ENCODE measurements at regions not wholly inside any gene's neighbourhood (a gene's known extent, or its start where the extent isn't known, plus 50 kb on each side); places are given as distances from the start of the nearest gene placed in this dataset.

DNA sequence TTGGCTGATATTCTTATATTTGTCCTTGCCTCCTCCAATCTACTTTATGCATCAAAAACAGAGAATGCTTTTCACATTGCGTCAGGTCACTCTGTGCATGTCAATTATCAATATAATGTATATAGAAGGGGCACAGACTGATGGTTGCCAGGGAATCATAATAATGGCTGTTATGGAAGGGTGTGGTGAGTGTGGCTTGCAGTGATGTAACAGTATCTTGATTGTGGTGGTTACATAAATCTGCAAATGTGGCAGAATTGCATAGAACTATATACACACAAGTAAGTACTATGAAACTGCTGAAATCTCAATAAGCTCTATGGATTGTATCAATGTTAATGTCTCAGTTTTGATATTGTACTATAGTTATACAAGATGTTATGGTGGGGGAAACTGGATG, 228.6 kb downstream of the TJP1 start:
- H4K5ac ChIP-seq (ENCODE audit: insufficient read length, low read depth, low read length): no peak overlapping the region
- no peak overlapping the region for H3K4me2 ChIP-seq (ENCODE audit: insufficient read depth in 1 of 2, low read depth in 2 of 2, low read length in 2 of 2)
- no peak overlapping the region for H2BK120ac ChIP-seq (replicated peaks; ENCODE audit: low read depth, low read length)
- H3K4ac ChIP-seq (replicated peaks; ENCODE audit: insufficient read length, low read depth, low read length): no peak overlapping the region
- H3K14ac ChIP-seq (ENCODE audit: insufficient read length): no peak overlapping the region
- no peak overlapping the region for H2AFZ ChIP-seq (ENCODE audit: low read length)
- POLR2A ChIA-PET (ENCODE audit: partially characterized antibody): no interaction called here
- H3K23me2 ChIP-seq (ENCODE audit: low read depth, low read length): no peaks in the 10 kb centered on the region
- H2BK20ac ChIP-seq (ENCODE audit: low read length): no peak overlapping the region
- H4K20me1 ChIP-seq (replicated peaks in 1 of 2; ENCODE audit: control insufficient read depth in 1 of 2, insufficient read depth in 2 of 2, low read length in 2 of 2): no peaks in the 10 kb centered on the region
- H3K79me2 ChIP-seq (ENCODE audit: control insufficient read depth in 1 of 2, insufficient read depth in 2 of 2, low read length in 2 of 2): no peaks in the 10 kb centered on the region
- H4K91ac ChIP-seq (replicated peaks; ENCODE audit: insufficient read length, low read length): no peak overlapping the region
- TF ChIP-seq SIN3A (conservative IDR thresholded peaks at IDR 0.05 in 1 of 2, IDR thresholded peaks at IDR 0.05 in 1 of 2; ENCODE audit: low read depth in 1 of 2, low read length in 2 of 2) (no peak), JUN (IDR thresholded peaks at IDR 0.05; ENCODE audit: low read depth, low read length) (no peak), TBP (IDR thresholded peaks at IDR 0.05; ENCODE audit: low read depth, low read length) (no peak), CREB1 (IDR thresholded peaks at IDR 0.05) (no peak), KDM1A (IDR thresholded peaks at IDR 0.05; ENCODE audit: borderline replicate concordance, low read length) (no peak), YY1 (IDR thresholded peaks at IDR 0.05; ENCODE audit: low read depth, low read length) (no peak)
- no peak overlapping the region for H2BK5ac ChIP-seq (ENCODE audit: low read depth, low read length)
- no peak overlapping the region for H3K56ac ChIP-seq (replicated peaks; ENCODE audit: insufficient read length, low read depth, low read length)
- no peak overlapping the region for H3K4me3 ChIP-seq (ENCODE audit: extremely low read depth in 1 of 4, insufficient read depth in 2 of 4, low read depth in 3 of 4, low read length in 4 of 4)
- no peak overlapping the region for H3K27ac ChIP-seq (ENCODE audit: low read depth, low read length)
- 100% methylated on average over 1 of the region's 1 CpG; no CpG with 5 or more reads in 1 of the 2 experiments for WGBS, 2 experiments (ENCODE audit: extremely low coverage in 1 of 2, insufficient coverage in 1 of 2, insufficient read length in 1 of 2, insufficient replicate concordance in 2 of 2, low coverage in 1 of 2, low lambda C conversion rate in 2 of 2, missing lambda C conversion rate in 1 of 2)
- H3K23ac ChIP-seq (ENCODE audit: insufficient read length): no peak overlapping the region
- H3K27me3 ChIP-seq (replicated peaks in 1 of 4; ENCODE audit: control insufficient read depth in 3 of 4, extremely low read depth in 1 of 4, insufficient read depth in 3 of 4, low read length in 3 of 4): no peaks in the 10 kb centered on the region
- H3K18ac ChIP-seq (ENCODE audit: extremely low read depth, low read length): no peak overlapping the region
- H3K9me3 ChIP-seq (ENCODE audit: insufficient read depth in 2 of 2, low read depth in 1 of 2, low read length in 1 of 2): no peaks in the 10 kb centered on the region
- H3K36me3 ChIP-seq (ENCODE audit: control insufficient read depth in 2 of 4, insufficient read depth in 4 of 4, low read length in 3 of 4): no peaks in the 10 kb centered on the region
- H2BK12ac ChIP-seq (ENCODE audit: low read depth, low read length): no peak overlapping the region
- H3K79me1 ChIP-seq (ENCODE audit: low read depth, low read length): no peaks in the 10 kb centered on the region
- no peak overlapping the region for H2AK5ac ChIP-seq (ENCODE audit: low read depth, low read length)
- peaks cover 0 to 5% (median 0%) of the 10 kb centered on the region in 4 experiments; a peak in 1 of 7 replicates for H3K4me1 ChIP-seq (replicated peaks in 1 of 4; ENCODE audit: control insufficient read depth in 3 of 4, insufficient read depth in 4 of 4, low read length in 3 of 4)
- no peak overlapping the region for H3K9ac ChIP-seq (replicated peaks in 1 of 4; ENCODE audit: extremely low read depth in 1 of 4, low read depth in 3 of 4, low read length in 3 of 4)
- DNase-seq (ENCODE audit: low read depth in 1 of 2, low spot score in 2 of 2) (no peak), FAIRE-seq (no peak)
- no peak overlapping the region for H2BK15ac ChIP-seq (ENCODE audit: low read length)
- CTCF ChIA-PET (ENCODE audit: partially characterized antibody): interaction anchor here (0.9 to 1.6 kb wide), 3 partner anchors 11 to 143 kb away, joined by 3 to 5 read pairs (median 4); no protein-coding TSS in a partner anchor
- no peak overlapping the region for H4K8ac ChIP-seq (ENCODE audit: extremely low read depth, insufficient read depth, low read length)

All from H1 (cell line).